HG03045 (cell line): ENCODE measurements at regions not wholly inside any gene's neighbourhood (a gene's known extent, or its start where the extent isn't known, plus 50 kb on each side); places are given as distances from the start of the nearest gene placed in this dataset.

Experiments used
- ATAC-seq: cut with Tn5 transposase; IDR thresholded peaks from one replicate; pipeline ENCODE4 v1.9.1; 2021; ENCODE audit warnings: mild to moderate bottlenecking, moderate library complexity; ENCODE audit not compliant: unreplicated experiment

- ATAC-seq = no peak
Observed at GRCh38 chr19:28948026-28948425, 264.9 kb downstream of the UQCRFS1 start.

- ATAC-seq = no peak
Observed at GRCh38 chr19:28943651-28944050, 269.3 kb downstream of the UQCRFS1 start.

- no peak for ATAC-seq
Observed at GRCh38 chr19:28941833-28942232, 271.1 kb downstream of the UQCRFS1 start.

- no peak for ATAC-seq
Observed at GRCh38 chr19:28940751-28941500, 272.0 kb downstream of the UQCRFS1 start.

GRCh38 chr19:28939236-28939635 lies 273.7 kb downstream of the UQCRFS1 start:
- ATAC-seq = no peak

- no peak for ATAC-seq
Observed at GRCh38 chr19:28936001-28936400, 276.9 kb downstream of the UQCRFS1 start.

GRCh38 chr19:28934631-28935030 lies 278.3 kb downstream of the UQCRFS1 start:
- no peak for ATAC-seq

- ATAC-seq = no peak
Observed at GRCh38 chr19:28933039-28933438, 279.9 kb downstream of the UQCRFS1 start.

- ATAC-seq = no peak
Observed at GRCh38 chr19:28932446-28932845, 280.5 kb downstream of the UQCRFS1 start.

GRCh38 chr19:28929006-28929405 lies 283.9 kb downstream of the UQCRFS1 start:
- no peak for ATAC-seq

GRCh38 chr19:28927456-28927855 lies 285.5 kb downstream of the UQCRFS1 start:
- no peak for ATAC-seq

- ATAC-seq = no peak
Observed at GRCh38 chr19:28920269-28921066, 292.5 kb downstream of the UQCRFS1 start.

- no peak for ATAC-seq
Observed at GRCh38 chr19:28917621-28918020, 295.3 kb downstream of the UQCRFS1 start.

GRCh38 chr19:28915737-28916460 lies 297.1 kb downstream of the UQCRFS1 start:
- no peak for ATAC-seq

GRCh38 chr19:28915202-28915601 lies 297.7 kb downstream of the UQCRFS1 start:
- ATAC-seq = no peak

- ATAC-seq = no peak
Observed at GRCh38 chr19:28914173-28914572, 298.8 kb downstream of the UQCRFS1 start.

GRCh38 chr19:28913626-28914025 lies 299.3 kb downstream of the UQCRFS1 start:
- no peak for ATAC-seq

- ATAC-seq = no peak
Observed at GRCh38 chr19:28908941-28909340, 304.0 kb downstream of the UQCRFS1 start.

- ATAC-seq = no peak
Observed at GRCh38 chr19:28907534-28907933, 305.4 kb downstream of the UQCRFS1 start.

GRCh38 chr19:28905996-28906395 lies 307.0 kb downstream of the UQCRFS1 start:
- no peak for ATAC-seq

GRCh38 chr19:28899703-28900102 lies 313.2 kb downstream of the UQCRFS1 start:
- ATAC-seq = no peak

- no peak for ATAC-seq
Observed at GRCh38 chr19:28898249-28898648, 314.7 kb downstream of the UQCRFS1 start.
